HCT116 (cell line): ENCODE measurements at regions not wholly inside any gene's neighbourhood (a gene's known extent, or its start where the extent isn't known, plus 50 kb on each side); places are given as distances from the start of the nearest gene placed in this dataset.

ENCODE experiments used
- ATAC-seq: fragments of 200-7000 bp; cut with Tn5 transposase; 2 replicates; pipeline ENCODE4 v1.9.1; 2020; ENCODE audit warnings: mild to moderate bottlenecking, moderate library complexity
- BruUV-seq: library from RNA; stranded (reverse); fragments of 400-500 nt; replicated peaks from 2 replicates; lab custom pipeline; 2021; lab: Mats Ljungman, UMichigan
- CTCF ChIA-PET: fragments of 300-600 bp; sonication (Branson Sonifier 250); formaldehyde crosslinking; loops from one replicate; lab custom pipeline; 2021; ENCODE audit warnings: antibody characterized with exemption; lab: Charles Lee
- POLR2A ChIA-PET: fragments of 300-600, 350-600 bp; sonication (Branson Sonifier 250); formaldehyde crosslinking; loops from one replicate; lab custom pipeline; 2021; ENCODE audit warnings: antibody characterized with exemption; lab: Charles Lee
- RAD21 ChIA-PET, 2 experiments: fragments of 300-600 bp; sonication (Branson Sonifier 250); formaldehyde crosslinking; loops; one replicate each; lab custom pipeline; 2023; ENCODE audit warnings: low total read pairs in 2 of 2; ENCODE audit not compliant: uncharacterized antibody in 2 of 2, unreplicated experiment in 2 of 2, low non-redundant PET in 1 of 2; lab: Charles Lee
- DNase-seq: peaks from one replicate; pipeline ENCODE4 v3.0.0-alpha.2; 2010; ENCODE audit warnings: low read depth, low spot score
- H2AFZ ChIP-seq: fragments of 200-600 bp; shearing (Covaris generic), sonication (generic); 2 replicates; pipeline ENCODE4 v1.6.1; 2017; ENCODE audit warnings: low read depth, mixed run types, mixed read lengths, antibody characterized with exemption, low read length; ENCODE audit not compliant: poor library complexity, severe bottlenecking
- H3K27ac ChIP-seq: 2 replicates; pipeline ENCODE4 v1.5.1; 2012; ENCODE audit warnings: low read depth, low read length
- H3K27me3 ChIP-seq: fragments of 200-600 bp; sonication (generic); 2 replicates; pipeline ENCODE4 v1.6.1; 2016; ENCODE audit warnings: mixed run types, low read length, mixed read lengths; ENCODE audit not compliant: insufficient read depth
- H3K36me3 ChIP-seq, 2 experiments: fragments of 200-500 bp in 1 of 2; fragments of 200-600 bp in 1 of 2; sonication (Bioruptor generic) in 1 of 2; sonication (generic) in 1 of 2; 2 replicates each; pipeline versions ENCODE4 v1.5.1 to v1.6.1; 2014 to 2016; ENCODE audit warnings: low read length in 2 of 2, inconsistent platforms in 1 of 2, mixed read lengths in 1 of 2, mixed run types in 1 of 2; ENCODE audit not compliant: insufficient read depth in 2 of 2, control insufficient read depth in 1 of 2
- H3K4me1 ChIP-seq, 2 experiments: fragments of 200-600 bp in 1 of 2; sonication (generic) in 1 of 2; 2 replicates each; pipeline versions ENCODE4 v1.5.1 to v1.6.1; 2012 to 2017; ENCODE audit warnings: low read length in 2 of 2, inconsistent platforms in 1 of 2, mild to moderate bottlenecking in 1 of 2, mixed read lengths in 1 of 2, mixed run types in 1 of 2, moderate library complexity in 1 of 2; ENCODE audit not compliant: insufficient read depth in 2 of 2, control insufficient read depth in 1 of 2
- H3K4me2 ChIP-seq: fragments of 200-600 bp; sonication (generic); 2 replicates; pipeline ENCODE4 v1.6.1; 2017; ENCODE audit warnings: mixed run types, low read length, mixed read lengths
- H3K4me3 ChIP-seq, 2 experiments: fragments of 200-600 bp in 1 of 2; sonication (generic) in 1 of 2; replicated peaks in 1 of 2; 2 replicates each; pipeline ENCODE4 v1.5.1; 2011 to 2016; ENCODE audit warnings: low read length in 2 of 2, control low read depth in 1 of 2, low read depth in 1 of 2, mild to moderate bottlenecking in 1 of 2, mixed read lengths in 1 of 2, mixed run types in 1 of 2
- H3K79me2 ChIP-seq: fragments of 200-600 bp; sonication (generic); 2 replicates; pipeline ENCODE4 v1.6.1; 2017; ENCODE audit warnings: mild to moderate bottlenecking, mixed run types, low read length, moderate library complexity, mixed read lengths; ENCODE audit not compliant: insufficient read depth
- H3K9ac ChIP-seq: fragments of 200-600 bp; sonication (generic); 2 replicates; pipeline ENCODE4 v1.6.1; 2016; ENCODE audit warnings: low read length, mixed read lengths
- H3K9me2 ChIP-seq: fragments of 200-600 bp; sonication (generic), shearing (Covaris generic); 2 replicates; pipeline ENCODE4 v1.6.1; 2017; ENCODE audit warnings: mixed run types, mild to moderate bottlenecking, moderate library complexity; ENCODE audit not compliant: insufficient read depth
- H3K9me3 ChIP-seq, 2 experiments: fragments of 200-500 bp in 1 of 2; fragments of 200-600 bp in 1 of 2; sonication (Bioruptor generic) in 1 of 2; sonication (generic) in 1 of 2; 2 replicates each; pipeline ENCODE4 v1.6.1; 2014 to 2017; ENCODE audit warnings: low read length in 2 of 2, mixed read lengths in 2 of 2, inconsistent platforms in 1 of 2, low read depth in 1 of 2, mild to moderate bottlenecking in 1 of 2, mixed run types in 1 of 2, moderate library complexity in 1 of 2; ENCODE audit not compliant: control insufficient read depth in 1 of 2, insufficient read depth in 1 of 2
- H4K20me1 ChIP-seq: fragments of 200-600 bp; sonication (generic), shearing (Covaris generic); 2 replicates; pipeline ENCODE4 v1.6.1; 2017; ENCODE audit warnings: mixed run types, mild to moderate bottlenecking, moderate library complexity; ENCODE audit not compliant: insufficient read depth
- YY1 ChIP-seq: IDR thresholded peaks from 2 replicates; pipeline ENCODE4 v1.6.1; 2011; ENCODE audit warnings: low read length, low read depth, moderate library complexity, mild to moderate bottlenecking; ENCODE audit not compliant: insufficient replicate concordance; ENCODE audit errors: extremely low read depth
- ZNF274 ChIP-seq: fragments of 200-500 bp; sonication (Bioruptor generic); IDR thresholded peaks from 2 replicates; pipeline ENCODE4 v1.6.1; 2014; ENCODE audit warnings: mild to moderate bottlenecking, low read depth, low read length, inconsistent platforms
- intact Hi-C: fragments of 100-400 bp; cut with micrococcal nuclease; formaldehyde crosslinking; loops from 2 replicates; pipeline ENCODE4 v1.10.0; 2022

DNA sequence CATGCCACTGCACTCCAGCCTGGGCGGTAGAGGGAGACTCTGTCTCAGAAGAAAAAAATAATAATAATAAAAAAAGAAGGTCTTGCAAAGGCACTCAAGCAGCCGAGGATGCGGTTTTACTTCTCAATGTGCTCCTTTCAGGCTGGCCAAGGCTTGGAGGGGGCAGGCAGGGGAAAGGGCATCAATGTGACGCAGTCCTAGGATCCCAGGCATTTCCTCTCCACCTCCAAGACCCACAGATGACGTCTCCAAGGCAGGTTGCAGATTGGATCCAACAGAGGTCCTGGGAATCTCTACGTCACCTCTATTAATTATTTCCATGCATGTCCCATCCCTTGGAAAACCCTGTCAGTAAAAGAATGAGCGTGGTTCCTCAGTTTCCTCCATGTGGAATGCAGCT lies 56.2 kb downstream of the FAM43A start:
- ChIA-PET RAD21 (no interaction called here), POLR2A (no interaction called here), CTCF (no interaction called here)
- no peaks in the 10 kb centered on the region for H4K20me1 ChIP-seq
- H3K36me3 ChIP-seq = no peaks in the 10 kb centered on the region
- peak overlapping the region in 1 of 2 experiments; percentile 56; a peak in 3 of 4 replicates for H3K4me3 ChIP-seq
- peak overlapping the region; percentile 67 for H3K27ac ChIP-seq
- H3K79me2 ChIP-seq = no peaks in the 10 kb centered on the region
- H3K9me2 ChIP-seq = no peaks in the 10 kb centered on the region
- intact Hi-C loops = loop anchor here (2.0 kb wide), 1 partner anchor 59 kb away; no protein-coding TSS in a partner anchor
- DNase-seq = no peak
- no peaks in the 10 kb centered on the region for H3K9me3 ChIP-seq
- H3K4me2 ChIP-seq = peak overlapping the region; percentile 87
- peak overlapping the region; percentile 2 for H2AFZ ChIP-seq
- H3K27me3 ChIP-seq = peaks cover 8% of the 10 kb centered on the region; the same call in 1 of the 2 replicates
- H3K4me1 ChIP-seq = peaks cover 21 to 45% of the 10 kb centered on the region in 2 experiments
- TF ChIP-seq YY1 = no peak
- ATAC-seq = peak; percentile 2
- 0 out of 2 replicates have a peak overlapping the region, but pooled peaks have one; percentile 48 for H3K9ac ChIP-seq
- BruUV-seq = no TSS peak

DNA sequence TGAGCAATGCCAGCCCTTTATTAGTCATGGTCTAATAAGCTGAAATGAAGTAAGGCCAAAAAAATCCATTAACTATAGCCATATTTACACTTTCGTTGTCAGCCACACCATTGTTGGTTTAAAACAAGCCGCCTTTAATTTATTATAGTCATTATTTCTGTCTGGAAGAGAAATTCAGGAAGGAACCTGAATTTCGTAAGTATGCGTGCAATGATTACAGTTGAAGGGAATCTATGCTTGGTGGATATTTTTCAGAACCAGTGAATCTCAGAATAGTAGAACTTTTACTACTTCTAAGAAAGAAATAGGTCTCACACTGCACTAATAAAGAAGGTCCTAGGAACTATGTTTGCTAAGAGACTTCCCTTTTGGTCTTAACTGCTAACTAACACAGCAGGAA lies 59.1 kb downstream of the FAM43A start:
- Histone ChIP-seq H3K4me1 (peaks cover 14 to 26% of the 10 kb centered on the region in 2 experiments), H4K20me1 (no peaks in the 10 kb centered on the region), H3K9me3 (no peaks in the 10 kb centered on the region), H2AFZ (no peak overlapping the region), H3K9ac (no peak overlapping the region), H3K79me2 (no peaks in the 10 kb centered on the region), H3K27ac (no peak overlapping the region), H3K4me2 (no peak overlapping the region), H3K36me3 (no peaks in the 10 kb centered on the region), H3K9me2 (no peaks in the 10 kb centered on the region), H3K4me3 (no peak overlapping the region), H3K27me3 (no peaks in the 10 kb centered on the region)
- ChIA-PET POLR2A (no interaction called here), CTCF (no interaction called here), RAD21 (no interaction called here)
- intact Hi-C loops = no loop called here
- DNase-seq = no peak
- no TSS peak for BruUV-seq
- ATAC-seq = no peak
- no peak for TF ChIP-seq ZNF274
